ENCODE measurements at regions not wholly inside any gene's neighbourhood (a gene's known extent, or its start where the extent isn't known, plus 50 kb on each side); places are given as distances from the start of the nearest gene placed in this dataset.

- no peak overlapping the region for H3K4me3 ChIP-seq
- TF ChIP-seq CTCF (IDR thresholded peaks at IDR 0.05) (no peak), POLR2A (IDR thresholded peaks at IDR 0.05) (no peak)
Measured at GRCh38 chr16:62610291-62610690, 574.1 kb upstream of the CDH8 start.

GRCh38 chr16:62602790-62603189 lies 566.6 kb upstream of the CDH8 start:
- Histone ChIP-seq H3K27me3 (no peaks in the 10 kb centered on the region), H3K9me3 (no peaks in the 10 kb centered on the region), H3K4me3 (no peak overlapping the region), H3K27ac (no peak overlapping the region), H3K36me3 (no peaks in the 10 kb centered on the region), H3K4me1 (no peaks in the 10 kb centered on the region)
- TF ChIP-seq CTCF (IDR thresholded peaks at IDR 0.05), result no peak
- TF ChIP-seq POLR2A (IDR thresholded peaks at IDR 0.05), result no peak
- no peak for DNase-seq

More at GRCh38 chr16:62610291-62610690, 574.1 kb upstream of the CDH8 start:
- no peaks in the 10 kb centered on the region for H3K4me1 ChIP-seq
- DNase-seq, result no peak
- H3K27ac ChIP-seq, result no peak overlapping the region
- H3K27me3 ChIP-seq, result no peaks in the 10 kb centered on the region
- no peaks in the 10 kb centered on the region for H3K36me3 ChIP-seq
- no peaks in the 10 kb centered on the region for H3K9me3 ChIP-seq

- no peak for DNase-seq
- no peaks in the 10 kb centered on the region for H3K36me3 ChIP-seq
- no peaks in the 10 kb centered on the region for H3K4me1 ChIP-seq
Measured at GRCh38 chr16:62597875-62598274, 561.6 kb upstream of the CDH8 start.

GRCh38 chr16:62596584-62596983 lies 560.3 kb upstream of the CDH8 start:
- no peak for DNase-seq
- Histone ChIP-seq H3K27me3 (no peaks in the 10 kb centered on the region), H3K4me3 (no peak overlapping the region), H3K4me1 (no peaks in the 10 kb centered on the region), H3K27ac (no peak overlapping the region), H3K9me3 (no peaks in the 10 kb centered on the region), H3K36me3 (no peaks in the 10 kb centered on the region)
- TF ChIP-seq CTCF (IDR thresholded peaks at IDR 0.05) (no peak), POLR2A (IDR thresholded peaks at IDR 0.05) (no peak)

More at GRCh38 chr16:62597875-62598274, 561.6 kb upstream of the CDH8 start:
- Histone ChIP-seq H3K9me3 (no peaks in the 10 kb centered on the region), H3K27me3 (no peaks in the 10 kb centered on the region), H3K27ac (no peak overlapping the region), H3K4me3 (no peak overlapping the region)
- TF ChIP-seq CTCF (IDR thresholded peaks at IDR 0.05) (no peak), POLR2A (IDR thresholded peaks at IDR 0.05) (no peak)

GRCh38 chr16:62596125-62596524 lies 559.9 kb upstream of the CDH8 start:
- no peaks in the 10 kb centered on the region for H3K4me1 ChIP-seq
- H3K4me3 ChIP-seq, result no peak overlapping the region
- no peaks in the 10 kb centered on the region for H3K36me3 ChIP-seq
- DNase-seq, result no peak
- no peak overlapping the region for H3K27ac ChIP-seq
- H3K9me3 ChIP-seq, result no peaks in the 10 kb centered on the region
- TF ChIP-seq POLR2A (IDR thresholded peaks at IDR 0.05) (no peak), CTCF (IDR thresholded peaks at IDR 0.05) (no peak)
- no peaks in the 10 kb centered on the region for H3K27me3 ChIP-seq
